OCI-LY3 (cell line): ENCODE measurements at regions not wholly inside any gene's neighbourhood (a gene's known extent, or its start where the extent isn't known, plus 50 kb on each side); places are given as distances from the start of the nearest gene placed in this dataset.

Experiments
- H2AFZ ChIP-seq: fragments of 200-600, 300-600 bp; shearing (Covaris generic); 2 replicates; pipeline ENCODE4 v1.6.0; 2014; ENCODE audit warnings: antibody characterized with exemption, low read depth, low read length
- H3K27ac ChIP-seq: fragments of 200-600, 300-600 bp; sonication (generic); 2 replicates; pipeline ENCODE4 v1.5.1; 2014; ENCODE audit warnings: mild to moderate bottlenecking, low read length, moderate library complexity, mixed read lengths
- H3K27me3 ChIP-seq: fragments of 200-600, 300-600 bp; sonication (generic); 2 replicates; pipeline ENCODE4 v1.6.1; 2014; ENCODE audit warnings: low read depth, low read length, mixed read lengths
- H3K36me3 ChIP-seq: fragments of 200-600, 300-600 bp; sonication (generic); replicated peaks from 2 replicates; pipeline ENCODE3; 2014; ENCODE audit warnings: low read depth, low read length, mixed read lengths
- H3K4me1 ChIP-seq: fragments of 300-600, 200-600 bp; sonication (generic); 2 replicates; pipeline ENCODE4 v1.6.1; 2014; ENCODE audit warnings: low read length, mixed read lengths
- H3K4me2 ChIP-seq: fragments of 200-600, 300-600 bp; sonication (generic); 2 replicates; pipeline ENCODE4 v1.6.1; 2014; ENCODE audit warnings: low read length, mixed read lengths
- H3K4me3 ChIP-seq: fragments of 300-600, 200-600 bp; sonication (generic); 2 replicates; pipeline ENCODE4 v1.5.1; 2014; ENCODE audit warnings: antibody characterized with exemption, mild to moderate bottlenecking, low read length, moderate library complexity
- H3K79me2 ChIP-seq: fragments of 300-600, 200-600 bp; shearing (Covaris generic); 2 replicates; pipeline ENCODE4 v1.6.1; 2014; ENCODE audit warnings: mild to moderate bottlenecking, low read length, mixed read lengths
- H3K9ac ChIP-seq: fragments of 300-600, 200-600 bp; shearing (Covaris generic); 2 replicates; pipeline ENCODE4 v1.6.0; 2014; ENCODE audit warnings: mild to moderate bottlenecking, low read length, moderate library complexity
- H3K9me3 ChIP-seq: fragments of 200-600, 300-600 bp; shearing (Covaris generic); 2 replicates; pipeline ENCODE4 v1.6.1; 2014; ENCODE audit warnings: low read length, mixed read lengths; ENCODE audit not compliant: insufficient read depth
- H4K20me1 ChIP-seq: fragments of 200-600, 300-600 bp; sonication (generic); 2 replicates; pipeline ENCODE4 v1.6.1; 2016; ENCODE audit warnings: low read length, mixed read lengths; ENCODE audit not compliant: insufficient read depth
- CTCF ChIP-seq: fragments of 200-600, 300-600 bp; sonication (generic); IDR thresholded peaks from 2 replicates; pipeline ENCODE4 v1.5.1; 2014; ENCODE audit warnings: antibody characterized with exemption, low read length, low read depth
- EZH2phosphoT487 ChIP-seq: fragments of 200-600 bp; shearing (Covaris generic); IDR thresholded peaks from 2 replicates; pipeline ENCODE4 v1.6.1; 2018; ENCODE audit warnings: antibody characterized with exemption, mixed run types, low read depth

GRCh38 chr12:42904683-42905418, 315.3 kb upstream of the PRICKLE1 start:
- Histone ChIP-seq H3K9ac (no peak overlapping the region), H2AFZ (no peak overlapping the region), H3K9me3 (no peaks in the 10 kb centered on the region), H3K4me2 (no peak overlapping the region), H3K79me2 (no peaks in the 10 kb centered on the region), H3K27me3 (no peaks in the 10 kb centered on the region), H4K20me1 (no peaks in the 10 kb centered on the region), H3K36me3 (no peaks in the 10 kb centered on the region), H3K27ac (no peak overlapping the region), H3K4me1 (no peaks in the 10 kb centered on the region), H3K4me3 (no peak overlapping the region)
- TF ChIP-seq CTCF (no peak), EZH2phosphoT487 (no peak)

GRCh38 chr12:42903736-42904135, 314.2 kb upstream of the PRICKLE1 start:
- H3K4me3 ChIP-seq: no peak overlapping the region
- TF ChIP-seq CTCF (no peak), EZH2phosphoT487 (no peak)
- no peak overlapping the region for H3K27ac ChIP-seq
- H3K9ac ChIP-seq: no peak overlapping the region
- no peaks in the 10 kb centered on the region for H4K20me1 ChIP-seq
- H3K9me3 ChIP-seq: no peaks in the 10 kb centered on the region
- H3K27me3 ChIP-seq: no peaks in the 10 kb centered on the region
- no peaks in the 10 kb centered on the region for H3K36me3 ChIP-seq
- no peaks in the 10 kb centered on the region for H3K79me2 ChIP-seq
- no peak overlapping the region for H2AFZ ChIP-seq
- no peaks in the 10 kb centered on the region for H3K4me1 ChIP-seq
- no peak overlapping the region for H3K4me2 ChIP-seq

- Histone ChIP-seq H3K9me3 (no peaks in the 10 kb centered on the region), H3K9ac (no peak overlapping the region), H3K27ac (no peak overlapping the region), H3K36me3 (no peaks in the 10 kb centered on the region), H3K4me1 (no peaks in the 10 kb centered on the region), H3K4me3 (no peak overlapping the region), H4K20me1 (no peaks in the 10 kb centered on the region), H3K27me3 (no peaks in the 10 kb centered on the region), H3K79me2 (no peaks in the 10 kb centered on the region), H3K4me2 (no peak overlapping the region), H2AFZ (no peak overlapping the region)
- TF ChIP-seq CTCF (no peak), EZH2phosphoT487 (no peak)
Measured at GRCh38 chr12:42902001-42902400, 312.5 kb upstream of the PRICKLE1 start.

- Histone ChIP-seq H4K20me1 (no peaks in the 10 kb centered on the region), H3K4me3 (no peak overlapping the region), H3K36me3 (no peaks in the 10 kb centered on the region), H3K4me2 (no peak overlapping the region), H3K9ac (no peak overlapping the region), H3K27me3 (no peaks in the 10 kb centered on the region), H3K79me2 (no peaks in the 10 kb centered on the region), H3K27ac (no peak overlapping the region), H2AFZ (no peak overlapping the region), H3K9me3 (no peaks in the 10 kb centered on the region), H3K4me1 (peaks cover 5% of the 10 kb centered on the region)
- TF ChIP-seq CTCF (no peak), EZH2phosphoT487 (no peak)
Measured at GRCh38 chr12:42893803-42894202, 304.3 kb upstream of the PRICKLE1 start.
